HCT116 (cell line): ENCODE measurements at regions not wholly inside any gene's neighbourhood (a gene's known extent, or its start where the extent isn't known, plus 50 kb on each side); places are given as distances from the start of the nearest gene placed in this dataset.
"Not testable (repeated sequence)": the region's sequence is repeated elsewhere in the genome, so short reads cannot be mapped to it uniquely, and the experiment has no call there.

Experiments
- ATAC-seq: fragments of 200-7000 bp; cut with Tn5 transposase; 2 replicates; pipeline ENCODE4 v1.9.1; 2020; ENCODE audit warnings: mild to moderate bottlenecking, moderate library complexity
- BruUV-seq: library from RNA; stranded (reverse); fragments of 400-500 nt; replicated peaks from 2 replicates; lab custom pipeline; 2021; lab: Mats Ljungman, UMichigan
- CTCF ChIA-PET: fragments of 300-600 bp; sonication (Branson Sonifier 250); formaldehyde crosslinking; loops from one replicate; lab custom pipeline; 2021; ENCODE audit warnings: antibody characterized with exemption; lab: Charles Lee
- POLR2A ChIA-PET: fragments of 300-600, 350-600 bp; sonication (Branson Sonifier 250); formaldehyde crosslinking; loops from one replicate; lab custom pipeline; 2021; ENCODE audit warnings: antibody characterized with exemption; lab: Charles Lee
- RAD21 ChIA-PET, 2 experiments: fragments of 300-600 bp; sonication (Branson Sonifier 250); formaldehyde crosslinking; loops; one replicate each; lab custom pipeline; 2023; ENCODE audit warnings: low total read pairs in 2 of 2; ENCODE audit not compliant: uncharacterized antibody in 2 of 2, unreplicated experiment in 2 of 2, low non-redundant PET in 1 of 2; lab: Charles Lee
- DNase-seq: peaks from one replicate; pipeline ENCODE4 v3.0.0-alpha.2; 2010; ENCODE audit warnings: low read depth, low spot score
- H2AFZ ChIP-seq: fragments of 200-600 bp; shearing (Covaris generic), sonication (generic); 2 replicates; pipeline ENCODE4 v1.6.1; 2017; ENCODE audit warnings: low read depth, mixed run types, mixed read lengths, antibody characterized with exemption, low read length; ENCODE audit not compliant: poor library complexity, severe bottlenecking
- H3K27ac ChIP-seq: 2 replicates; pipeline ENCODE4 v1.5.1; 2012; ENCODE audit warnings: low read depth, low read length
- H3K27me3 ChIP-seq: fragments of 200-600 bp; sonication (generic); 2 replicates; pipeline ENCODE4 v1.6.1; 2016; ENCODE audit warnings: mixed run types, low read length, mixed read lengths; ENCODE audit not compliant: insufficient read depth
- H3K36me3 ChIP-seq, 2 experiments: fragments of 200-500 bp in 1 of 2; fragments of 200-600 bp in 1 of 2; sonication (Bioruptor generic) in 1 of 2; sonication (generic) in 1 of 2; 2 replicates each; pipeline versions ENCODE4 v1.5.1 to v1.6.1; 2014 to 2016; ENCODE audit warnings: low read length in 2 of 2, inconsistent platforms in 1 of 2, mixed read lengths in 1 of 2, mixed run types in 1 of 2; ENCODE audit not compliant: insufficient read depth in 2 of 2, control insufficient read depth in 1 of 2
- H3K4me1 ChIP-seq, 2 experiments: fragments of 200-600 bp in 1 of 2; sonication (generic) in 1 of 2; 2 replicates each; pipeline versions ENCODE4 v1.5.1 to v1.6.1; 2012 to 2017; ENCODE audit warnings: low read length in 2 of 2, inconsistent platforms in 1 of 2, mild to moderate bottlenecking in 1 of 2, mixed read lengths in 1 of 2, mixed run types in 1 of 2, moderate library complexity in 1 of 2; ENCODE audit not compliant: insufficient read depth in 2 of 2, control insufficient read depth in 1 of 2
- H3K4me2 ChIP-seq: fragments of 200-600 bp; sonication (generic); 2 replicates; pipeline ENCODE4 v1.6.1; 2017; ENCODE audit warnings: mixed run types, low read length, mixed read lengths
- H3K4me3 ChIP-seq, 2 experiments: fragments of 200-600 bp in 1 of 2; sonication (generic) in 1 of 2; replicated peaks in 1 of 2; 2 replicates each; pipeline ENCODE4 v1.5.1; 2011 to 2016; ENCODE audit warnings: low read length in 2 of 2, control low read depth in 1 of 2, low read depth in 1 of 2, mild to moderate bottlenecking in 1 of 2, mixed read lengths in 1 of 2, mixed run types in 1 of 2
- H3K79me2 ChIP-seq: fragments of 200-600 bp; sonication (generic); 2 replicates; pipeline ENCODE4 v1.6.1; 2017; ENCODE audit warnings: mild to moderate bottlenecking, mixed run types, low read length, moderate library complexity, mixed read lengths; ENCODE audit not compliant: insufficient read depth
- H3K9ac ChIP-seq: fragments of 200-600 bp; sonication (generic); 2 replicates; pipeline ENCODE4 v1.6.1; 2016; ENCODE audit warnings: low read length, mixed read lengths
- H3K9me2 ChIP-seq: fragments of 200-600 bp; sonication (generic), shearing (Covaris generic); 2 replicates; pipeline ENCODE4 v1.6.1; 2017; ENCODE audit warnings: mixed run types, mild to moderate bottlenecking, moderate library complexity; ENCODE audit not compliant: insufficient read depth
- H3K9me3 ChIP-seq, 2 experiments: fragments of 200-500 bp in 1 of 2; fragments of 200-600 bp in 1 of 2; sonication (Bioruptor generic) in 1 of 2; sonication (generic) in 1 of 2; 2 replicates each; pipeline ENCODE4 v1.6.1; 2014 to 2017; ENCODE audit warnings: low read length in 2 of 2, mixed read lengths in 2 of 2, inconsistent platforms in 1 of 2, low read depth in 1 of 2, mild to moderate bottlenecking in 1 of 2, mixed run types in 1 of 2, moderate library complexity in 1 of 2; ENCODE audit not compliant: control insufficient read depth in 1 of 2, insufficient read depth in 1 of 2
- H4K20me1 ChIP-seq: fragments of 200-600 bp; sonication (generic), shearing (Covaris generic); 2 replicates; pipeline ENCODE4 v1.6.1; 2017; ENCODE audit warnings: mixed run types, mild to moderate bottlenecking, moderate library complexity; ENCODE audit not compliant: insufficient read depth
- CEBPB ChIP-seq: IDR thresholded peaks from 2 replicates; pipeline ENCODE4 v1.6.1; 2012; ENCODE audit warnings: low read depth
- MAX ChIP-seq: IDR thresholded peaks from 2 replicates; pipeline ENCODE4 v1.6.1; 2012
- POLR2AphosphoS5 ChIP-seq: IDR thresholded peaks from 2 replicates; pipeline ENCODE4 v1.6.1; 2011; ENCODE audit warnings: mild to moderate bottlenecking, low read depth, low read length, moderate library complexity
- SIN3A ChIP-seq: IDR thresholded peaks from 2 replicates; pipeline ENCODE4 v1.6.1; 2012; ENCODE audit warnings: low read depth
- SP1 ChIP-seq: IDR thresholded peaks from 2 replicates; pipeline ENCODE4 v1.6.1; 2012; ENCODE audit warnings: low read depth
- TCF7L2 ChIP-seq: IDR thresholded peaks from 2 replicates; pipeline ENCODE4 v1.7.0; 2011; ENCODE audit warnings: borderline replicate concordance, inconsistent platforms; ENCODE audit not compliant: insufficient read depth, insufficient read length; ENCODE audit errors: extremely low read depth
- ZBTB33 ChIP-seq: IDR thresholded peaks from 2 replicates; pipeline ENCODE4 v1.6.1; 2011; ENCODE audit warnings: mild to moderate bottlenecking, low read length, moderate library complexity; ENCODE audit not compliant: insufficient replicate concordance; ENCODE audit errors: extremely low read depth
- intact Hi-C: fragments of 100-400 bp; cut with micrococcal nuclease; formaldehyde crosslinking; loops from 2 replicates; pipeline ENCODE4 v1.10.0; 2022

GRCh38 chr6:27834384-27834783 is 77.8 kb downstream of the OR2B2 start:
- Histone ChIP-seq H3K4me3 (no peak overlapping the region), H2AFZ (no peak overlapping the region), H3K79me2 (no peaks in the 10 kb centered on the region; the same call in 1 of the 2 replicates), H3K4me2 (no peak overlapping the region), H3K9me2 (no peaks in the 10 kb centered on the region), H3K36me3 (no peaks in the 10 kb centered on the region), H3K9me3 (no peaks in the 10 kb centered on the region)
- CTCF ChIA-PET = interaction anchor here (1.0 to 1.1 kb wide), 2 partner anchors 10 to 61 kb away, joined by 3 read pairs; no protein-coding TSS in a partner anchor
- ATAC-seq = no peak
- no TSS peak for BruUV-seq
- RAD21 ChIA-PET = no interaction called here
- TF ChIP-seq MAX = no peak
- TF ChIP-seq, all 23 proteins: peak for 0
- POLR2A ChIA-PET = interaction anchor here (1.4 to 11.9 kb wide), 5 partner anchors 10 to 61 kb away, joined by 3 to 422 read pairs (median 221); a partner anchor contains a TSS
- no peak for DNase-seq
- no peak overlapping the region for H3K9ac ChIP-seq
- H4K20me1 ChIP-seq = no peaks in the 10 kb centered on the region
- peak overlapping the region; percentile 98; the same call in 1 of the 2 replicates for H3K27ac ChIP-seq
- intact Hi-C loops = no loop called here
- no peaks in the 10 kb centered on the region for H3K27me3 ChIP-seq
- H3K4me1 ChIP-seq = peaks cover 24 to 52% of the 10 kb centered on the region in 2 experiments; a peak in 3 of 4 replicates

GRCh38 chr6:27831434-27832081 is 80.6 kb downstream of the OR2B2 start:
- intact Hi-C loops, DNase-seq, H3K9me2 ChIP-seq, H3K9me3 ChIP-seq, H3K79me2 ChIP-seq, H3K27me3 ChIP-seq, BruUV-seq, H3K36me3 ChIP-seq, H2AFZ ChIP-seq, H4K20me1 ChIP-seq, CTCF ChIA-PET: not testable (repeated sequence)
- peak overlapping the region; percentile 58 for H3K9ac ChIP-seq
- ChIA-PET POLR2A (interaction anchor here (1.3 to 11.9 kb wide), 6 partner anchors 7 to 685 kb away, joined by 8 to 422 read pairs (median 197); a partner anchor contains a TSS), RAD21 (interaction anchor here in 1 of 2 experiments (0.7 kb wide), 1 partner anchor 62 kb away, joined by 4 read pairs; a partner anchor contains a TSS)
- peak; percentile 68 for TF ChIP-seq SP1
- 0 out of 2 replicates have a peak, but pooled peaks have one; percentile 22 for TF ChIP-seq CEBPB
- TF ChIP-seq ZBTB33 = peak; percentile 28
- TF ChIP-seq POLR2AphosphoS5 = peak; percentile 59
- peak; percentile 17 for TF ChIP-seq TCF7L2
- peak; percentile 61 for TF ChIP-seq SIN3A
- peaks cover 24 to 43% of the 10 kb centered on the region in 2 experiments; a peak in 3 of 4 replicates for H3K4me1 ChIP-seq
- peak overlapping the region in 1 of 2 experiments; percentile 70; a peak in 2 of 4 replicates for H3K4me3 ChIP-seq
- peak overlapping the region; percentile 65 for H3K4me2 ChIP-seq
- peak overlapping the region; percentile 98 for H3K27ac ChIP-seq
- ATAC-seq = peak; percentile 82
